Uterus (tissue), 2 donors: ENCODE measurements at regions not wholly inside any gene's neighbourhood (a gene's known extent, or its start where the extent isn't known, plus 50 kb on each side); places are given as distances from the start of the nearest gene placed in this dataset.

Source experiments
- CTCF ChIP-seq, 4 experiments: fragments of 200-600 bp in 2 of 4; fragments of 450-650 bp in 2 of 4; sonication (generic) in 2 of 4; IDR thresholded peaks; one replicate each; pipeline ENCODE4 v1.5.1; 2016 to 2019; ENCODE audit warnings: antibody characterized with exemption in 4 of 4, mild to moderate bottlenecking in 2 of 4, moderate library complexity in 1 of 4
- POLR2A ChIP-seq, 2 donors: fragments of 450-650 bp; IDR thresholded peaks; one replicate each; pipeline ENCODE4 v1.6.1; 2016; ENCODE audit warnings: antibody characterized with exemption in 2 of 2, mild to moderate bottlenecking in 1 of 2, moderate library complexity in 1 of 2

DNA sequence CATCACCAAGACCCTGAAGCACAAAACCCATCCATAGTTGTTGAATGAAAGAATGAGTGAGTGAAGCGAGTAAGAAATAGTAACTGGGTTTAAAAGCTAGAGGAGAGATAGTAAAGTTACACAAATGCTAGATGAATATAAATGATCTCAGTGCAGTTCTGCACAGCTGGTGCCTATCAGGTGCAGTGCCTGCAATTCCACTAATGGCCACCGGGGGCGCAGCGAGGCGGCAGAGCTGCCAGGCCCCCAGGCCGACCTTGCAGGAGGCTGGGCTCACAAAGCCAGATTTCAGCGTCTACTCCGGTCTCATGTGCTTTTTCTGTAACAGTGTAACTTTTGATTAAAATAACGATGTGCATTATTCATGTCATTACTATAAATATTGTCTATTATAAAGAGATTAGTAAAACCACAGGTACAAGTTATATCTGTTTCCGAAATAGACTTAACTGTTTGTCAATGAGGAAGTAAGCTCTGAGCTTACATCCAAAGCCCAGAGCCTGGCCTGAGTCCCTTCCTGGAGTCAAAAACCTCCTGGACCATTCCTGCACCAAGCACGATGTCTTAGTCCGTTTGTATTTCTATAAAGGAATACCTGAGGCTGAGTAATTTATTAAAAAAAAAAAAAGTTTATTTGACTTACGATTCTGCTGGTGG is 477.6 kb downstream of the NPHP4 start:
- TF ChIP-seq CTCF (IDR thresholded peaks at IDR 0.05) (peak; percentile 78 to 97 (median 86)), POLR2A (IDR thresholded peaks at IDR 0.05) (no peak)
